Retinal pigment epithelial cell (primary cell): ENCODE measurements at regions not wholly inside any gene's neighbourhood (a gene's known extent, or its start where the extent isn't known, plus 50 kb on each side); places are given as distances from the start of the nearest gene placed in this dataset.

Experiments used
- DNase-seq: peaks from one replicate; pipeline ENCODE4 v3.0.0-alpha.2; 2010; ENCODE audit warnings: low read depth
- H3K4me3 ChIP-seq: 2 replicates; pipeline ENCODE4 v1.5.1; 2011; ENCODE audit warnings: mild to moderate bottlenecking, low read length, control low read depth, moderate library complexity
- TF ChIP-seq, protein P1 (sequence below): conservative IDR thresholded peaks from 2 replicates; pipeline ENCODE4 v1.5.1; 2011; ENCODE audit warnings: low read depth, low read length, control low read depth, inconsistent platforms

DNA sequence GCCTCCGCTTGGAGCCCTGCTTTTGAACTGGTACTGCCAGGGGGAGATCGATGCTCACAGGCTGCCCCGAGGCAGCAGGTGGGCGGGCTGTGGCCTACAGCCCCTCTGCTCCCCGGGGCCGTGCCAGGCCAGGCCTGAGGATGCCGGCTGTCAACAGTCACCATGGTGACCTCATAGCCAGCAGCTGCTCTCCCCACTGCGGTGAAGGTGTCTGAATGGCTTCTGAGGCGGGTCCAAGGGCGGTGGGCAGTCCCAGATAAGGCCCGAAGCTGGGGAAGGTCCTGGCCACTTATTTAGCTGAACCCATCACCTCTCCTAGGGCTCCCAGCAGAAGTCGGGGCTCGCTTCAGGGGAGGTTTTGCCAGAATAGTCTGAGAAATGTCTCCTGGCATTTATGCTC lies 179.3 kb downstream of the ARHGAP12 start:
- TF ChIP-seq, protein P1, sequence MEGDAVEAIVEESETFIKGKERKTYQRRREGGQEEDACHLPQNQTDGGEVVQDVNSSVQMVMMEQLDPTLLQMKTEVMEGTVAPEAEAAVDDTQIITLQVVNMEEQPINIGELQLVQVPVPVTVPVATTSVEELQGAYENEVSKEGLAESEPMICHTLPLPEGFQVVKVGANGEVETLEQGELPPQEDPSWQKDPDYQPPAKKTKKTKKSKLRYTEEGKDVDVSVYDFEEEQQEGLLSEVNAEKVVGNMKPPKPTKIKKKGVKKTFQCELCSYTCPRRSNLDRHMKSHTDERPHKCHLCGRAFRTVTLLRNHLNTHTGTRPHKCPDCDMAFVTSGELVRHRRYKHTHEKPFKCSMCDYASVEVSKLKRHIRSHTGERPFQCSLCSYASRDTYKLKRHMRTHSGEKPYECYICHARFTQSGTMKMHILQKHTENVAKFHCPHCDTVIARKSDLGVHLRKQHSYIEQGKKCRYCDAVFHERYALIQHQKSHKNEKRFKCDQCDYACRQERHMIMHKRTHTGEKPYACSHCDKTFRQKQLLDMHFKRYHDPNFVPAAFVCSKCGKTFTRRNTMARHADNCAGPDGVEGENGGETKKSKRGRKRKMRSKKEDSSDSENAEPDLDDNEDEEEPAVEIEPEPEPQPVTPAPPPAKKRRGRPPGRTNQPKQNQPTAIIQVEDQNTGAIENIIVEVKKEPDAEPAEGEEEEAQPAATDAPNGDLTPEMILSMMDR: no peak
- H3K4me3 ChIP-seq: no peak overlapping the region
- no peak for DNase-seq

DNA sequence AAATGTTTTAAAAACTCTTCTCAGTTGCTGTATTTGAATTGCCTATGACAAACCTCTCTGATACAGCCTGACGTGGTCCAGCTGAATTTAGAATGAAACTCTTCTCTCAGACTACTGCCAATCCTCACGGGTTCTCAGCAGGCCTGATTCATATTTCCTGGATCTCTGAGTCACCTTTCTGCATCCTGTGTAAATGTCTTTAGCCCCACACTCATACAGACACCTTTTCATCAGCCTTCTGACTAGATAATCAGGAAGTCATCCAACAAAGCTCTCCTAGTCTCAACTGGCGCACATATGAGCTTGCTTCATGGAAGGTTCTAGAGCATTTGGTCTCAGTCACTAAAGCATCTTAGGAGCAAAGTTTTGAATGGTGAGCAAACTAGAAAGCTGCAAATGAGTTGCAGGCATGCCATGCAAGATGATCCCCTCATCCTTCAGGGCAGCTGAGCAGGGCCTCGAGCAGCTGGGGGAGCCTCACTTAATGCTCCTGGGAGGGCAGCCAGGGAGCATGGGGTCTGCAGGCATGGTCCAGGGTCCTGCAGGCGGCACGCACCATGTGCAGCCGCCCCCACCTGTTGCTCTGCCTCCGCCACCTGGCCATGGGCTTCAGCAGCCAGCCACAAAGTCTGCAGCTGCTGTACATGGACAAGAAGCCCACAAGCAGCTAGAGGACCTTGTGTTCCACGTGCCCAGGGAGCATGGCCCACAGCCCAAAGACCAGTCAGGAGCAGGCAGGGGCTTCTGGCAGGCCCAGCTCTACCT lies 182.8 kb downstream of the ARHGAP12 start:
- DNase-seq: no peak
- H3K4me3 ChIP-seq: no peak overlapping the region
- TF ChIP-seq, protein P1: no peak

DNA sequence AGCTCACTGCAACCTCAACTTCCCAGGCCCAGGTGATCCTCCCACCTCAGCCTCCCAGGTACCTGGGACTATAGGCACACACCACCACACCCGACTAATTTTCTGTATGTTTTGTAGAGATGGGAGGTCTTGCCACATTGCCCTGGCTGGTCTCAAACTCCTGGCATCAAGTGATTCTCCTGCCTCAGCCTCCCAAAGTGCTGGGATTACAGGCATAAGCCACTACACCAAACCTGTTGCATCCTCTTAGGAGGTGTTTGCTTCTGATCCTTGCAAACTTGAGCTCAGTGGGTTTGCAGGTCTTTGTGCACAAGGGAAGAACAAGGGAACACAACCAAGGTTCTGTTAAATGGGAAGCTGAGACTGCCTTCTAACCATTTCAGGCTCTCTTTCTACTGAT lies 184.6 kb downstream of the ARHGAP12 start:
- no peak overlapping the region for H3K4me3 ChIP-seq
- DNase-seq: no peak
- TF ChIP-seq, protein P1: no peak

DNA sequence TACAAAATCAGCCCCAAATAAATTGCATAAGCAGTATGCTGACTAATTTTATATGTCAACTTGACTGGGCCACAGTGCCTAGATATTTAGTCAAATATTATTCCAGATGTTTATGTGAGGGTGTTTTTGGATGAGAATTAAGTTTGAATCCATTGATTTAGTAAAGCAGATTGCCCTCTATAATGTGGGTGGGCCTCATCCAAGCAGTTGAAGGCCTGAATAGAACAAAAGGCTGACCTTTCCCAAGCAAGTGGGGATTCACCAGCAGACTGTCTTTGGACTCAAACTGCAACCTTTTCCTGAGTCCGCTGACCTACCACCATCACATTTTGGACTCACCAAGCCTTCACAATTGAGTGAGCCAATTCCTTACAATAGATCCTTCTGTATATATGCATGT lies 186.4 kb downstream of the ARHGAP12 start:
- DNase-seq: no peak
- H3K4me3 ChIP-seq: no peak overlapping the region
- TF ChIP-seq, protein P1: no peak

DNA sequence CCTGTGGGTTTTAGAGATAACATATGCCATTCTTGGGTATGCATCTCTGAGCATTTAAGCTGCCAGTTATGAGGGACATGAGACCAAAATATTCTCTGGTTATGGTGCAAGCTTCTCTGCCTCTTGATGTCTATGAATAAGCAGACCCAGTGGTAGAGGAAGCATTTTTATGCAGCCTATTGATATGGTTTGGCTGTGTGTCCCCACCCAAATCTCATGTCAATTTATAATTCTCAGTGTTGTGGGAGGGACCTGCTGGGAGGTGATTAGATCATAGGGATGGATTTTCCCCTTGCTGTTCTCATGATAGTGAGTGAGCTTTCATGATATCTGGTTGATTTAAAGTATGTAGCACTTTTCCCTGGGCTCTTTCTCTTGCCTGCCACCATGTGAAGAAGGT lies 187.2 kb downstream of the ARHGAP12 start:
- DNase-seq: no peak
- TF ChIP-seq, protein P1: no peak
- no peak overlapping the region for H3K4me3 ChIP-seq

DNA sequence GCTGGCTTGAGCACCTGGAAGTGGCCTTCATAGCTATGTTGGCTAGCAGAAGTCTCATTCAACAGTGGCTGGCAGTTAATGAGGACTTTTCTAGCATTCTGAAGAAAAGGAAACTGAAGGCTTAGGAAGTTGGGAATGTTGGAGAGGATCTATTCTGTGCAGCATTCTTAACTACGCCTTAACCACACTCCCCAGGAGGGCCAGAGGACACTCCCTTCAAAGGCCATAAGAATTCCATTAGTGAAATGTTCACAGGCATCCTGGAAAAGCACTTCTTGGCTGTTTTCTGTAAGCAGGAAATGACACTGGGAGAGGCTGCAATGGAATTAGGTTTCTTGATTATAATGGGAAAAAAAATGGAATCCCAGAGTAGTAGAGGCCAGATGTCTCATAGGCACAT lies 188.9 kb downstream of the ARHGAP12 start:
- TF ChIP-seq, protein P1: no peak
- no peak overlapping the region for H3K4me3 ChIP-seq
- no peak for DNase-seq

DNA sequence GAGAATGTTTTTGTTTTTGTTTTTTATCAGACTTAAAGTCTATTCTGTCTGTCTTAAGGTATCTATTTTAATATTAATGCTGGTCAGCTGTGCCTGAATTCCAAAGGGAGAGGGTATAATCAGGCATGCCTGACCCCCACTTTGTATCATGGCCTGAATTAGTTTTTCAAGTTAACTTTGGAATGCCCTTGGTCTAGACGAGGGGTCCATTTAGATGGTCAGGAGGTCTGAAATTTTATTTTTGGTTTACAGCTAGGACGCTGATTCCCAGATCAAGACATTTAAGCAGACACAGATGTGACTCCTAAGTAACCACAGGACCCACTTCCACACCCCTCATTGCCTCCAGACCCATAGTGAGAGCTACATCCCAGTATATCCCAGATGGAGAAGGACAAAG lies 189.5 kb downstream of the ARHGAP12 start:
- H3K4me3 ChIP-seq: no peak overlapping the region
- DNase-seq: no peak
- TF ChIP-seq, protein P1: no peak
